HT-29 (cell line): ENCODE measurements at regions not wholly inside any gene's neighbourhood (a gene's known extent, or its start where the extent isn't known, plus 50 kb on each side); places are given as distances from the start of the nearest gene placed in this dataset.
"Not testable (repeated sequence)": the region's sequence is repeated elsewhere in the genome, so short reads cannot be mapped to it uniquely, and the experiment has no call there.

ENCODE experiments used
- DNase-seq: peaks from one replicate; pipeline ENCODE4 v3.0.0-alpha.2; 2015; ENCODE audit warnings: low spot score

GRCh38 chr5:68657055-68657961 lies 436.5 kb upstream of the SLC30A5 start:
- DNase-seq: no peak

GRCh38 chr5:68658810-68659372 lies 434.9 kb upstream of the SLC30A5 start:
- no peak for DNase-seq

DNA sequence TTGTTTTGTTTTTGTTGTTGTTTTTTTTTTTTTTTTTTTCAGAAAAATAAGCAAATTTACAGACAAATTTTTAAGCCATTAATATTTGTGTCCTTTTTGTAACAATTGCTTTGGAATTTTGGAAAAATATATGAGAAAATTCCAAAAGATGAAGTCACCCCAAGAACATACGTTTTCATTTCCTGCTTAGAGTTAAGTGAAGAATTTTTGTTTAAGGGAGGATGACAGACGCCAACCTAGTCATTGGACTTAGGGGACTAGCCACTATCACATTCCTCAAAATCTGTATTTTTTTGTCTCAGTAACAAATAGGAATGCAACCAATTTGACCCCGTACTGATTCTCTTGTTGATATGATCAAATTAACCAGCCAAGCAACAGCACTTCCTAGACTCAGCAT lies 433.9 kb upstream of the SLC30A5 start:
- no peak for DNase-seq

- DNase-seq: peak; percentile 60
Observed at GRCh38 chr5:68661237-68661636, 432.6 kb upstream of the SLC30A5 start.

DNA sequence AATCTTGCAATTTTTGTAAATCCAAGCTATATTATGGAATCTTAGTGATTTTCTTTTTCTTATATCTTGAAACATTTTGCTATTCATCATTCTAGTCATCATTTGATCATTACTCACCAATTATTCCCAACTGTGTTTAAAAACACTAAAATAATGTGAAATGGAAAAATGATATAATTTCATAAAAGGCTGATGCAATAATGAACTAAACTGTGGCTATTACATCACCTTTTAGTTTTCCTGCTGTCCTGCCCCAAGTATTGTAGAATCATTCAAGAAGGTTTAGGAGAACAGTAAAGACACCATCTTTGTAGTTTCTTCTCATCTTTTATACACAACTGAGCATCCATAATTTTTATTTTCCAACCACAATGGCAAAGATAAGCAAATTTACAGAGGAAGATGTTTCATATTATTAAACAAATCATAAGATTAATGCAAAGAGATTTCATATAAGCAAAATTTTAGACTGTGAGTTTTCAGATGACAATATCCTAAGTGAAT lies 431.0 kb upstream of the SLC30A5 start:
- no peak for DNase-seq

- DNase-seq: no peak
Observed at GRCh38 chr5:68669864-68670575, 423.8 kb upstream of the SLC30A5 start.

DNA sequence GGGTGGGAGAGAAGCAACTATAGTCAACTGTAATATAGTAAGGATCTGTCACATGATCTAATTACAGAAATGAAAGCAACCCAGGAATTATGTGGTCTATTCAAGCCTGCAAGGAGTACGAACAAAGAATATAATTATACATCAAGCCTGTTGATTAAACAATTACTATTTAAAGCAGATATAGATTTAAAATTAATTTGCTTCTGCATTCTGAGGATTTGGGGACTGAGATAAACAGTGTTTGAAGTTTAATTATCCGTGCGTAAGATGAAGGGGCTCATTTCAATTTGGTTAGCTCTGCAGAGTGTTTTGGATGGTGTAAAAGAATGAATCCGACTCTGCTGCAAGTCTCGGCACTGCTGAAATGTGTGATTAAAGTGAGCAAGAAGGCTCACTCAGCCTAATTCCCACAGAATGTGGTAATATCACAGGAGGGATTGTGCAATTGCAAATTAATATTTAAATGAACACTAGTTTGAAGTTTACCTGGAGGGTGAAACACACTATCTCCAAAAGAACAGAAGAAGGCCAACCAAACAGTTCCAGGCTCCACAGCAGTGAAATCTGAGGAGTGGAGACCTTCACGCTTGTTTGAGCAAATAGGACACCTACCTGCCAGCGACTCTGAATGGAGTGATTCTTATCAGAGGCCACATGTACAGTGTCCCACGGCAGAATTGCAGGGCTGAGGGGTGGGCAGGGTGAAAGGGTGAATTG lies 420.6 kb upstream of the SLC30A5 start:
- DNase-seq: no peak

DNA sequence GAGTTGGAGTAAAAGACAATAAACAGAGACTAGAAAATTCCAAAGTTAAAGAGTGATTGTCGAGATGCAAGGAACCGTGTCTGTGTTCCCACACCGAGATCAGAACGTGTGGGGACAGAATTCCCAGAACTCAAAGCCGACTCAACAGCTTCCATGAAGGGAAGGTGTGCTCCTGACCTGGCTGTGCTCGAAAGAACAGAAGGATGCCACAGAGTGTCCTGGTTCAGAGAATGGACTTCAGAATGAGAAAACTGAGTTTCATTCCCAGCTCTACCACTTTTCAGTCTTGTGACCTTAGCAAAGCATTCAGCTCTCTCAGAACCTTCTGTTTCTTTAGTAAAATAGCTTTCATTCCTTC lies 420.0 kb upstream of the SLC30A5 start:
- DNase-seq: no peak

DNA sequence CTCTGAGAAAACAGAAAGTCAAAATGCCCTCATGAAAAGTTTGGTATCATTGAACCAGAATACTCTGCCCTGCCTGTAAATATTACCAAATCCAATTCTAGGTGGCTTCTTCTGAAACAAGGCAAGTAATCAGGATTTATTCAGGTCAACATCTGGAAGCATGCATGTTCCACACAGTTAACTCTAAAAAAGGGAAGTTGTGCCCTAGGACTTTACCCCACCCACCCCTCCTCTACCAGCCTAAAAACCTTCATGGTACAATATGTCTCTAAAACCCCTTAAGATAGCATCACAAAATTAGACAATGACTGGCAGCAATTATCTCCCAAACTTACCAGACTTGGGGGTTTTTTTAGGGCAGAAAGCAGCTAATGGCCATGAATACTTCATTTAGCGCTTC lies 414.8 kb upstream of the SLC30A5 start:
- no peak for DNase-seq

DNA sequence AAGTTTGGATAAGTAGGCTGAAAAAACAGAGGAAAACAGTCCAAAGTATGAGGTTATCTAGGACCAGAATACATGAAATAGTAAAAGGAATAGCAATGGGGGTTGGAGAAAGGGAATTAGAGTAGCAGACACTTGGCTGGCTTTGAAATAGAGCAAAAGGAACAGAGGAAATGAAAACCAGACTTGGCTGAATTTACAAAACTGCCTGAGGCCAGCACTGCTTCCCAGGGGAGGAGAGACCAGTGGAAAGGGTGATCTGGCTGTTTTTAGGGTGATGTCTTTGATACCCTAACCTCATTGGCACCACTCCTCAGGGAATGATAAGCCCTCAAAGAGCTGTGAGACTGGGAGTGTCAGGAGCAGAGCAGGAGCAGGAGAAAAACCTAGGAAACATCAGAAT lies 413.4 kb upstream of the SLC30A5 start:
- DNase-seq: no peak

DNA sequence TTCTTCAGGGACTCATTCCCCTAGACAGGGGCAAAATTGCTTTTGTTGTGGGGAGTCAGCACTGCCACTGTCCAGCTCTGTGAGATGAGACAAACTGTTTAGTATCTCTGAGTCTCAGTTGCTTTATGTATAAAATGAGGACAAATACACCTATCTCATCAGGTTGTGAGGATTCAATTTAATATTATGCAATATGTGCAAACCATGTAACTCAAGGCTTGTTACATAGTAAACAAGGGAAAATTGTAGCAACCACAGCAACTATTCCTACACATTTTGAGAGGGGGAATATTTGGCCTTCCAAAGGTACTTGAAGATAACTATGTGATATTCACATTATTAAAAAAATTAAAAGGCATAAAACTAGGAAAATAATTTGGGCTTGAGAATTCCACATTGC lies 411.9 kb upstream of the SLC30A5 start:
- no peak for DNase-seq

DNA sequence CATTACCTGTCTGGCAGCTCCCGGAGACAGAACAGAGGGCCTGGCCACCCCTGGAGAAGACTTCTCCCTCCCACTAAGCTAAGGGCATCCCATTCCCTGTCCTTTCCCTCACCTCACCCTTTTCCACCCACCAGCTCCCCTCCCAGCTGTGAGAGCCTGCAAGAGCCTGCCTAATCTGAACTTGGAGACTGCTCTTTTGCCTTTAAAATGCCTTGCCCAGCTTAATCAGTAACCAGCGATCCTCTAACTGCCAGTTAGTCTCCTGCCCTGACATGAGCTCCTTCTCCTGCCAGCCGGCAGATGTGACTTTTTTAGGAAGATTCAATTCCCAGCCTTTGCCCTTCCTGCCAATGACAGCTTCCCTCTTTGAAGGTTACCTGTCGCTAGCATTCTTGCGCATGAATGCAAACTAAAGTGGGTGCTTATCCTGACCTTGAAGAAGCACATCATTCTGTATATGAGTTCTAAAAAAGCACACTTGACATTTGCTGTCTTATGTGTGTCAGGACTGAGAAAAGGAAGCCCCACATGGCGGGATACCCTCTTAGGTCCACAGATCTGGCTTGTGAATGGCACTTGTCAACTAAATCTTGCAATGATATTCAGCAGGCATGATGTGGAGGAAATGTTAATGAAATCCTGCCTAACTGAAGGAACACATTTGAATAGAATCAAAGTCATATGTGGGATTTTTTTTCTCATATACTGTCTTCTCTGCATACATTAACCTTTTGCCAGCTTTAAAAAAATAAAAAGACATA lies 411.2 kb upstream of the SLC30A5 start:
- peak; percentile 51 for DNase-seq

- DNase-seq: peak; percentile 16
Observed at GRCh38 chr5:68683632-68684036, 410.2 kb upstream of the SLC30A5 start.

DNA sequence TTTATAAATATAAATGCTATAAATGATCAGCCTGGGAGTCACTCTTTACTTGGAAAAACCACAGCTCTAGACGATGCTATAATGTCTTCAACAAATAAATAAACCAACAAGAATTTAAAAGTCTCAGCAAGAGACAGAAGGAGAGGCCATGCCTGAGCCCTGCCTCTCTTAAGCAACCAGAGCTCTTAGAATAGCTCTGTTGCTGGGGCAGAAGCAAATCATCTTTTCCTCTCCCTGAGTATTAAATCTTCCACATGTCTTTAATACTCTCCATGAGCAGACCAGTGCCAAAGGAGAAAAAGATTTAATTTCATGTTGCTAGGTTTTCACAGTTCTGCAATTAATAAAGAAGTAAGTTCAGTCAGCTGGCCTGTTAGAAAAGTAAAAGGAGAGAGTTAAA lies 408.0 kb upstream of the SLC30A5 start:
- no peak for DNase-seq

DNA sequence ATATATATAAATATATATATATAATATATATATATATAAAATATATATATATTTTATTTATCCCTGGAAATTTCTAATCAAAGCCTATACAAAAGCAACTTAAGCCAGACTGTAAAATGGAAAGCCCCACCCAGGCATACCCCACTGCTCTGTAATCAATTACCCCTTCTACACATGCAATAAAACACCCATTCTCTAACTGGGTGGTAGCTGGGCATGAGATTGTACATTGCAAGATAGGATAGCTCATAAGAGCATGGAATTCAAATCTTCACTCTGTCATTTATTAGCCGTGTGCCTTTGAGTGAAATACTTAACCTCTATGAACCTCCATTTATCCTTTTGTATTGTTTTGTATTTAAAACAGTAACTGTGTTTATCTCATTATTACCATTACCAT lies 405.3 kb upstream of the SLC30A5 start:
- no peak for DNase-seq

- DNase-seq: no peak
Observed at GRCh38 chr5:68689010-68689409, 404.8 kb upstream of the SLC30A5 start.

GRCh38 chr5:68691874-68692273 lies 401.9 kb upstream of the SLC30A5 start:
- DNase-seq: not testable (repeated sequence)

GRCh38 chr5:68698025-68698940 lies 395.5 kb upstream of the SLC30A5 start:
- no peak for DNase-seq

DNA sequence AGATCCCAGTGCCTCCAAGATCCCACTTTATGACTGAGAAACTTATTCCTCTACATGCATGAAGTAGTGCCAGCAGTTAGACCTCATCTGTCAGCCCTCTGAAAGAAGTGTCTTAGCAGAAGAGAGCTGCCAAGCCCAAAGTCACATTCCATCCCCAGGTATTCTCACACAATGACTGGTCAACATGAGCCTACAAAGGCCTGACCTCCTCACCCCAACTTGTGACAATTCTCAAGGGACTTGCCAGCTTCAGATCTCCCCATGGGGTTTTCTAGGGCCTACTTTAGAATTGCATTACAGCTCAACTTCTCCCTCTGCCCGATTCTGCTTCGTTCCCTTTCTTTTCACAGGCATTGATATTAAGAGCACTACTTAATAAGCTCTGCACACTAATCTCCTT lies 393.8 kb upstream of the SLC30A5 start:
- DNase-seq: no peak

- DNase-seq: no peak
Observed at GRCh38 chr5:68707575-68707974, 386.2 kb upstream of the SLC30A5 start.
